Adrenal gland (tissue), 5 donors: ENCODE measurements at regions not wholly inside any gene's neighbourhood (a gene's known extent, or its start where the extent isn't known, plus 50 kb on each side); places are given as distances from the start of the nearest gene placed in this dataset.

Experiments used
- POLR2A ChIP-seq, 2 donors: fragments of 450-650 bp; IDR thresholded peaks; one replicate each; pipeline ENCODE4 v1.6.1; 2017; ENCODE audit warnings: antibody characterized with exemption in 2 of 2, mild to moderate bottlenecking in 2 of 2, moderate library complexity in 1 of 2
- TF ChIP-seq, protein P1 (sequence below), 6 experiments: fragments of 450-650 bp in 4 of 6; fragments of 200-600 bp in 2 of 6; sonication (generic) in 1 of 6; IDR thresholded peaks; 1 replicate in 5 of 6; 2 replicates in 1 of 6; pipeline versions ENCODE4 v1.5.1 to v1.8.0; 2016 to 2021; ENCODE audit warnings: antibody characterized with exemption in 6 of 6, mild to moderate bottlenecking in 2 of 6, moderate library complexity in 1 of 6
- donor health status: DM: no; HTN: no; CAD: no.

DNA sequence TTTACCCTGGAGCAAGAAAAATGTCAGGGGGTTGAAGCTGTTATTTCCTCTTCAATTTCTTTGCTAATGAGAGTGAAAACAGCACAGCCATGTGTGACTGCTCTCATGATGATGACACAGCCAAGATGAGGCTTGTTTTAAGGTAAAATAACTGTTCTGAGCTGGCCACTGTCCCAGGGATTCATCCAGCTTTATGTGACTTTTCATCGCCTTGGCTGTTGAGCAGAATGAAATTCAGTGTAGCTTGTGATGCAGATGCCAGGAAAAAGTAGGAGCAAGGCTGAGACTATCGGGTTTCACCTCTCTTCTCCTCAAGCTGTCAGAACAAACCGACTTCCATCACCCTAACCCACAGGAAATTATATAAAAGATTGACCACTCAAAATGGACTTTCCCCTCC lies 361.8 kb upstream of the CDH5 start:
- TF ChIP-seq, protein P1, sequence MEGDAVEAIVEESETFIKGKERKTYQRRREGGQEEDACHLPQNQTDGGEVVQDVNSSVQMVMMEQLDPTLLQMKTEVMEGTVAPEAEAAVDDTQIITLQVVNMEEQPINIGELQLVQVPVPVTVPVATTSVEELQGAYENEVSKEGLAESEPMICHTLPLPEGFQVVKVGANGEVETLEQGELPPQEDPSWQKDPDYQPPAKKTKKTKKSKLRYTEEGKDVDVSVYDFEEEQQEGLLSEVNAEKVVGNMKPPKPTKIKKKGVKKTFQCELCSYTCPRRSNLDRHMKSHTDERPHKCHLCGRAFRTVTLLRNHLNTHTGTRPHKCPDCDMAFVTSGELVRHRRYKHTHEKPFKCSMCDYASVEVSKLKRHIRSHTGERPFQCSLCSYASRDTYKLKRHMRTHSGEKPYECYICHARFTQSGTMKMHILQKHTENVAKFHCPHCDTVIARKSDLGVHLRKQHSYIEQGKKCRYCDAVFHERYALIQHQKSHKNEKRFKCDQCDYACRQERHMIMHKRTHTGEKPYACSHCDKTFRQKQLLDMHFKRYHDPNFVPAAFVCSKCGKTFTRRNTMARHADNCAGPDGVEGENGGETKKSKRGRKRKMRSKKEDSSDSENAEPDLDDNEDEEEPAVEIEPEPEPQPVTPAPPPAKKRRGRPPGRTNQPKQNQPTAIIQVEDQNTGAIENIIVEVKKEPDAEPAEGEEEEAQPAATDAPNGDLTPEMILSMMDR (IDR thresholded peaks at IDR 0.05) = no peak
- no peak for TF ChIP-seq POLR2A (IDR thresholded peaks at IDR 0.05)
